GM23248 (cell line): ENCODE measurements at regions not wholly inside any gene's neighbourhood (a gene's known extent, or its start where the extent isn't known, plus 50 kb on each side); places are given as distances from the start of the nearest gene placed in this dataset.

ENCODE experiments used
- DNase-seq: peaks from one replicate; pipeline ENCODE4 v3.0.0-alpha.2; 2015
- H2AFZ ChIP-seq: fragments of 200-600 bp; sonication (generic); 2 replicates; pipeline ENCODE4 v1.6.1; 2016; ENCODE audit warnings: antibody characterized with exemption
- H3F3A ChIP-seq: fragments of 200-600 bp; sonication (generic); 2 replicates; pipeline ENCODE4 v1.6.1; 2016; ENCODE audit warnings: mild to moderate bottlenecking, antibody characterized with exemption, mixed run types; ENCODE audit not compliant: insufficient read depth
- H3K27ac ChIP-seq: fragments of 200-600 bp; sonication (generic); 2 replicates; pipeline ENCODE4 v1.5.1; 2016; ENCODE audit warnings: mild to moderate bottlenecking
- H3K27me3 ChIP-seq: fragments of 200-600 bp; sonication (generic); replicated peaks from 2 replicates; pipeline ENCODE4 v1.6.1; 2016; ENCODE audit warnings: mild to moderate bottlenecking; ENCODE audit not compliant: insufficient read depth
- H3K36me3 ChIP-seq: fragments of 200-600 bp; sonication (generic); 2 replicates; pipeline ENCODE4 v1.6.1; 2016; ENCODE audit warnings: low read depth, mild to moderate bottlenecking
- H3K4me1 ChIP-seq: fragments of 200-600 bp; sonication (generic); 2 replicates; pipeline ENCODE4 v1.6.1; 2016; ENCODE audit warnings: mild to moderate bottlenecking; ENCODE audit not compliant: insufficient read depth
- H3K4me2 ChIP-seq: fragments of 200-600 bp; sonication (generic); one replicate; pipeline ENCODE4 v1.6.1; 2016; ENCODE audit warnings: mild to moderate bottlenecking; ENCODE audit not compliant: unreplicated experiment
- H3K4me3 ChIP-seq: fragments of 200-600 bp; sonication (generic); 2 replicates; pipeline ENCODE4 v1.5.1; 2016; ENCODE audit warnings: mild to moderate bottlenecking
- H3K79me2 ChIP-seq: fragments of 200-600 bp; sonication (generic); 2 replicates; pipeline ENCODE4 v1.6.1; 2016; ENCODE audit warnings: mild to moderate bottlenecking; ENCODE audit not compliant: insufficient read depth
- H3K9ac ChIP-seq: fragments of 200-600 bp; sonication (generic); 2 replicates; pipeline ENCODE4 v1.6.1; 2016; ENCODE audit warnings: mild to moderate bottlenecking
- H3K9me2 ChIP-seq: fragments of 200-600 bp; sonication (generic); 2 replicates; pipeline ENCODE4 v1.6.1; 2016; ENCODE audit warnings: mixed run types, mild to moderate bottlenecking, moderate library complexity; ENCODE audit not compliant: insufficient read depth
- H3K9me3 ChIP-seq: fragments of 200-600 bp; sonication (generic); one replicate; pipeline ENCODE4 v1.6.1; 2017; ENCODE audit warnings: low read depth
- H4K20me1 ChIP-seq: fragments of 200-600 bp; sonication (generic); 2 replicates; pipeline ENCODE4 v1.6.0; 2016; ENCODE audit not compliant: insufficient read depth
- EZH2 ChIP-seq: fragments of 200-600 bp; sonication (generic); IDR thresholded peaks from 2 replicates; pipeline ENCODE4 v1.6.1; 2018; ENCODE audit warnings: antibody characterized with exemption, mild to moderate bottlenecking; ENCODE audit not compliant: insufficient read depth, poor library complexity, severe bottlenecking
- EZH2phosphoT487 ChIP-seq: fragments of 200-600 bp; sonication (generic); IDR thresholded peaks from 2 replicates; pipeline ENCODE4 v1.6.1; 2018; ENCODE audit warnings: antibody characterized with exemption, moderate library complexity, mild to moderate bottlenecking, low read depth; ENCODE audit not compliant: insufficient read depth
- WGBS, 2 experiments: methylation state at CpG; one replicate each; pipeline ENCODE4 v1.1.6; 2015 to 2017; ENCODE audit warnings: low lambda C conversion rate in 2 of 2, low coverage in 1 of 2; ENCODE audit errors: missing lambda C conversion rate in 2 of 2; 5-methylcytosine and 5-hydroxymethylcytosine counted together
- in situ Hi-C: fragments of 300-500 bp; cut with MboI; formaldehyde crosslinking; loops from 2 replicates; pipeline ENCODE4 v1.15.0; 2020

GRCh38 chr10:21011433-21012018 is 114.4 kb upstream of the NEBL start:
- no peak overlapping the region for H3K27ac ChIP-seq
- H3K4me3 ChIP-seq: no peak overlapping the region
- no peaks in the 10 kb centered on the region; the same call in 1 of the 2 replicates for H3K27me3 ChIP-seq
- TF ChIP-seq EZH2phosphoT487: no peak
- no peak for TF ChIP-seq EZH2
- no peaks in the 10 kb centered on the region for H3K9me2 ChIP-seq
- no peaks in the 10 kb centered on the region for H3K36me3 ChIP-seq
- in situ Hi-C loops: no loop called here
- H4K20me1 ChIP-seq: no peaks in the 10 kb centered on the region
- 42% methylated on average over 4 of the region's 4 CpGs for WGBS, 2 experiments
- H3K4me1 ChIP-seq: no peaks in the 10 kb centered on the region
- H3K9ac ChIP-seq: no peak overlapping the region
- H2AFZ ChIP-seq: no peak overlapping the region
- no peak for DNase-seq
- no peaks in the 10 kb centered on the region for H3K9me3 ChIP-seq
- H3K4me2 ChIP-seq: no peak overlapping the region
- no peaks in the 10 kb centered on the region for H3K79me2 ChIP-seq
- H3F3A ChIP-seq: no peaks in the 10 kb centered on the region

DNA sequence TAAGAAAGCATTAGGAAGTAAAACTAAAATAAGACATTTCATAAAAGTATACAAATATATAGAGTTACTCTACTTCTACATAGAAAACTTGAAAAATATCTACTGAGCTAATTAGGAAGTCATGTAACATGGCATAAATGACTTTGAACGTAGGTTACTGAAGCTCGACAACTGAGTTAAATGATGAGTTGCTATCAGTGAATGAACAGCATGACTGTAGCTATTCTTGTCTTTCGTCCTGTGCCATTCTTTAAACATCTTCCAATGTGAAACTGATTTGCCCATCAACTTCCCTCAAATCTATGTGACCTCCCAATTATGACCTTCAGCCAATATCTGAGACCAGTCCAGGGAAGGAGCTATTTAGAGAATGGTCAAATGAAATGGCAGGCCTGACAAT is 113.5 kb upstream of the NEBL start:
- H3K4me1 ChIP-seq: no peaks in the 10 kb centered on the region
- no peak for DNase-seq
- H3K79me2 ChIP-seq: no peaks in the 10 kb centered on the region
- no peak overlapping the region for H3K9ac ChIP-seq
- H3K27ac ChIP-seq: no peak overlapping the region
- no peaks in the 10 kb centered on the region; the same call in 1 of the 2 replicates for H3K27me3 ChIP-seq
- H3K36me3 ChIP-seq: no peaks in the 10 kb centered on the region
- H3F3A ChIP-seq: no peaks in the 10 kb centered on the region
- TF ChIP-seq EZH2: no peak
- no peak for TF ChIP-seq EZH2phosphoT487
- no peaks in the 10 kb centered on the region for H3K9me2 ChIP-seq
- 58 to 60% methylated on average over 3 of the region's 3 CpGs for WGBS, 2 experiments
- no peaks in the 10 kb centered on the region for H3K9me3 ChIP-seq
- H3K4me3 ChIP-seq: no peak overlapping the region
- no peaks in the 10 kb centered on the region for H4K20me1 ChIP-seq
- H2AFZ ChIP-seq: no peak overlapping the region
- in situ Hi-C loops: no loop called here
- H3K4me2 ChIP-seq: no peak overlapping the region

DNA sequence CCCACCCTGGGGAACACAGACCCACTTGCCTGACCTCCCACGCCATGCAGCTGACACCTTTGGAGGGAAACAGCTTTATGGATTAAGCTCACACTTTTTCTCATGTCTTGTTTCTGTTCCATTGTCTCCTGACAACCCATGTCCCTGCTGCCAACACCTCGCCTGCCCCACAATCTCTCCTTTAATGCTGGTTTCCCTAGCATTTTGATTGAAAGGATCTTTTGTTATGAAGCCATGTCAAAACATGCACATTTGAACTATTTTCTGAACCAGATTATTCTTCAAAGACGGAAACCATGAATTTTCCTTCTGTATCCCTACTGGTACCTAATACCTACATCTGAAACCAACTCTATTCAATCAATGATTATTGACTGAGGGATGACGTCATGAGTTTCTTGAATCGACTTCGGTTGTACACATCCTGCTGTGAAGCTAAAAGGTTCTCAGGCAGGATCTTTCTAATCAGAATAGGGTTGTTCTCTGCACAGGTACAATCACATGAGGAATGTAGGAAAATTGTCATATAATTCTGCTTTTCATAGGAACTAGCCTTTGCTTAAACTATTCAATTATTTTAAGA is 106.2 kb upstream of the NEBL start:
- Histone ChIP-seq H4K20me1 (no peaks in the 10 kb centered on the region), H3K27ac (no peak overlapping the region), H3K79me2 (no peaks in the 10 kb centered on the region), H3K4me3 (no peak overlapping the region), H3K36me3 (no peaks in the 10 kb centered on the region), H3K27me3 (no peaks in the 10 kb centered on the region), H3K4me2 (no peak overlapping the region), H3K9me3 (no peaks in the 10 kb centered on the region), H3F3A (no peaks in the 10 kb centered on the region), H3K9ac (no peak overlapping the region), H3K4me1 (no peaks in the 10 kb centered on the region), H2AFZ (no peak overlapping the region), H3K9me2 (no peaks in the 10 kb centered on the region)
- no peak for DNase-seq
- TF ChIP-seq EZH2phosphoT487 (no peak), EZH2 (no peak)
- WGBS, 2 experiments: 64 to 68% methylated on average over 6 of the region's 6 CpGs
- in situ Hi-C loops: no loop called here

- Histone ChIP-seq H3K4me3 (no peak overlapping the region), H3K36me3 (no peaks in the 10 kb centered on the region), H3K9ac (no peak overlapping the region), H3F3A (no peaks in the 10 kb centered on the region), H3K27me3 (no peaks in the 10 kb centered on the region), H3K4me1 (no peaks in the 10 kb centered on the region), H3K27ac (no peak overlapping the region), H3K9me3 (no peaks in the 10 kb centered on the region), H3K4me2 (no peak overlapping the region), H3K79me2 (no peaks in the 10 kb centered on the region), H3K9me2 (no peaks in the 10 kb centered on the region), H4K20me1 (no peaks in the 10 kb centered on the region), H2AFZ (no peak overlapping the region)
- no peak for DNase-seq
- TF ChIP-seq EZH2phosphoT487 (no peak), EZH2 (no peak)
- in situ Hi-C loops: no loop called here
- 61 to 63% methylated on average over 11 of the region's 11 CpGs for WGBS, 2 experiments
Measured at GRCh38 chr10:21002091-21002878, 105.2 kb upstream of the NEBL start.
